Colonic mucosa (tissue), 4 donors: ENCODE measurements at regions not wholly inside any gene's neighbourhood (a gene's known extent, or its start where the extent isn't known, plus 50 kb on each side); places are given as distances from the start of the nearest gene placed in this dataset.

Experiments used
- DNase-seq: peaks from one replicate; pipeline ENCODE4 v3.0.0-alpha.2; 2020
- H3K27ac ChIP-seq: fragments of 200-600 bp; one replicate; pipeline ENCODE4 v1.8.0; 2021
- H3K27me3 ChIP-seq: fragments of 200-600 bp; one replicate; pipeline ENCODE4 v1.8.0; 2021
- H3K36me3 ChIP-seq: fragments of 200-600 bp; one replicate; pipeline ENCODE4 v1.8.0; 2021
- H3K4me1 ChIP-seq: fragments of 200-600 bp; one replicate; pipeline ENCODE4 v1.8.0; 2021; ENCODE audit warnings: mild to moderate bottlenecking
- H3K4me3 ChIP-seq: fragments of 200-600 bp; one replicate; pipeline ENCODE4 v1.8.0; 2021
- H3K9ac ChIP-seq, 2 donors: one replicate each; pipeline ENCODE4 v1.7.0; 2013; ENCODE audit warnings: control low read depth in 2 of 2, low read depth in 2 of 2, low read length in 2 of 2
- H3K9me3 ChIP-seq: fragments of 200-600 bp; one replicate; pipeline ENCODE4 v1.8.0; 2021
- CTCF ChIP-seq: fragments of 200-600 bp; IDR thresholded peaks from one replicate; pipeline ENCODE4 v1.8.0; 2022; ENCODE audit warnings: antibody characterized with exemption, mild to moderate bottlenecking
- intact Hi-C: fragments of 100-400 bp; cut with DNase I; formaldehyde crosslinking; loops from one replicate; pipeline ENCODE4 v1.14.1; 2022
- donor health status: healthy.
- donor health status: DM: no; HTN: no; CAD: no.
- donor health status: DM: no; HTN: no; CAD: no.

- H3K27me3 ChIP-seq, result no peaks in the 10 kb centered on the region
- no peak for DNase-seq
- no peak overlapping the region for H3K9ac ChIP-seq
- H3K36me3 ChIP-seq, result no peaks in the 10 kb centered on the region
- no peak overlapping the region for H3K27ac ChIP-seq
- no peaks in the 10 kb centered on the region for H3K9me3 ChIP-seq
- intact Hi-C loops, result no loop called here
- no peak overlapping the region for H3K4me3 ChIP-seq
- H3K4me1 ChIP-seq, result no peaks in the 10 kb centered on the region
- no peak for TF ChIP-seq CTCF
Observed at GRCh38 chr4:63464393-63464792, 944.9 kb downstream of the TECRL start.

GRCh38 chr4:63460075-63460474 lies 949.2 kb downstream of the TECRL start:
- Histone ChIP-seq H3K36me3 (no peaks in the 10 kb centered on the region), H3K27ac (no peak overlapping the region), H3K27me3 (no peaks in the 10 kb centered on the region), H3K4me1 (no peaks in the 10 kb centered on the region), H3K9me3 (no peaks in the 10 kb centered on the region), H3K4me3 (no peak overlapping the region), H3K9ac (no peak overlapping the region)
- intact Hi-C loops, result no loop called here
- no peak for TF ChIP-seq CTCF
- no peak for DNase-seq

GRCh38 chr4:63459329-63459728 lies 949.9 kb downstream of the TECRL start:
- H3K4me3 ChIP-seq, result no peak overlapping the region
- no peaks in the 10 kb centered on the region for H3K9me3 ChIP-seq

GRCh38 chr4:63458010-63458409 lies 951.2 kb downstream of the TECRL start:
- Histone ChIP-seq H3K36me3 (no peaks in the 10 kb centered on the region), H3K9me3 (no peaks in the 10 kb centered on the region), H3K4me1 (no peaks in the 10 kb centered on the region), H3K9ac (no peak overlapping the region), H3K27ac (no peak overlapping the region), H3K4me3 (no peak overlapping the region), H3K27me3 (no peaks in the 10 kb centered on the region)
- no peak for TF ChIP-seq CTCF
- intact Hi-C loops, result no loop called here
- DNase-seq, result no peak

More at GRCh38 chr4:63459329-63459728, 949.9 kb downstream of the TECRL start:
- Histone ChIP-seq H3K4me1 (no peaks in the 10 kb centered on the region), H3K9ac (no peak overlapping the region), H3K27me3 (no peaks in the 10 kb centered on the region), H3K36me3 (no peaks in the 10 kb centered on the region), H3K27ac (no peak overlapping the region)
- no peak for DNase-seq
- intact Hi-C loops, result no loop called here
- no peak for TF ChIP-seq CTCF

- intact Hi-C loops, result no loop called here
- no peak overlapping the region for H3K27ac ChIP-seq
- H3K4me1 ChIP-seq, result no peaks in the 10 kb centered on the region
- no peaks in the 10 kb centered on the region for H3K9me3 ChIP-seq
- H3K27me3 ChIP-seq, result no peaks in the 10 kb centered on the region
- no peak for TF ChIP-seq CTCF
- H3K9ac ChIP-seq, result no peak overlapping the region
- no peak for DNase-seq
- H3K4me3 ChIP-seq, result no peak overlapping the region
- H3K36me3 ChIP-seq, result no peaks in the 10 kb centered on the region
Observed at GRCh38 chr4:63440236-63440635, 969.0 kb downstream of the TECRL start.

GRCh38 chr4:63430105-63430504 lies 979.1 kb downstream of the TECRL start:
- no peak overlapping the region for H3K4me3 ChIP-seq
- no peaks in the 10 kb centered on the region for H3K27me3 ChIP-seq
- no peak overlapping the region for H3K9ac ChIP-seq
- TF ChIP-seq CTCF, result no peak
- H3K9me3 ChIP-seq, result no peaks in the 10 kb centered on the region
- H3K27ac ChIP-seq, result no peak overlapping the region
- no peaks in the 10 kb centered on the region for H3K4me1 ChIP-seq
- H3K36me3 ChIP-seq, result no peaks in the 10 kb centered on the region
- intact Hi-C loops, result no loop called here
- no peak for DNase-seq
